H1 (cell line): ENCODE measurements at regions not wholly inside any gene's neighbourhood (a gene's known extent, or its start where the extent isn't known, plus 50 kb on each side); places are given as distances from the start of the nearest gene placed in this dataset.

ENCODE experiments used
- CTCF ChIA-PET: fragments of 300-600 bp; sonication (Branson Sonifier 250); formaldehyde crosslinking; loops from one replicate; lab custom pipeline; 2021; ENCODE audit not compliant: partially characterized antibody; lab: Charles Lee
- POLR2A ChIA-PET: fragments of 300-600 bp; sonication (Branson Sonifier 250); formaldehyde crosslinking; loops from one replicate; lab custom pipeline; 2021; ENCODE audit warnings: inconsistent platforms; ENCODE audit not compliant: partially characterized antibody; lab: Charles Lee
- DNase-seq, 2 experiments: peaks; one replicate each; pipeline versions ENCODE4 v3.0.0 to v3.0.0-alpha.2; 2010 to 2022; ENCODE audit warnings: low spot score in 2 of 2, low read depth in 1 of 2, mixed read lengths in 1 of 2
- FAIRE-seq: peaks from 2 replicates; lab custom pipeline; 2011; peaks lifted over from hg19 to GRCh38; lab: Jason Lieb, UNC
- H2AFZ ChIP-seq: 2 replicates; pipeline ENCODE4 v1.8.1; 2012; ENCODE audit warnings: low read length, inconsistent platforms
- H2AK5ac ChIP-seq: 2 replicates; pipeline ENCODE4 v1.6.1; 2013; ENCODE audit warnings: low read depth, low read length
- H2BK120ac ChIP-seq: replicated peaks from 2 replicates; pipeline ENCODE3; 2013; ENCODE audit warnings: low read depth, low read length, inconsistent platforms
- H2BK12ac ChIP-seq: 2 replicates; pipeline ENCODE4 v1.6.1; 2013; ENCODE audit warnings: low read depth, low read length
- H2BK15ac ChIP-seq: 2 replicates; pipeline ENCODE4 v1.6.1; 2013; ENCODE audit warnings: low read length
- H2BK20ac ChIP-seq: 2 replicates; pipeline ENCODE4 v1.6.1; 2013; ENCODE audit warnings: low read length
- H2BK5ac ChIP-seq: 2 replicates; pipeline ENCODE4 v1.6.1; 2013; ENCODE audit warnings: low read depth, low read length
- H3K14ac ChIP-seq: 2 replicates; pipeline ENCODE4 v1.6.1; 2013; ENCODE audit warnings: inconsistent platforms; ENCODE audit not compliant: insufficient read length
- H3K18ac ChIP-seq: 2 replicates; pipeline ENCODE4 v1.6.1; 2013; ENCODE audit warnings: low read length; ENCODE audit errors: extremely low read depth
- H3K23ac ChIP-seq: 2 replicates; pipeline ENCODE4 v1.6.1; 2013; ENCODE audit warnings: inconsistent platforms; ENCODE audit not compliant: insufficient read length
- H3K23me2 ChIP-seq: 2 replicates; pipeline ENCODE4 v1.6.1; 2013; ENCODE audit warnings: low read depth, low read length
- H3K27ac ChIP-seq: 2 replicates; pipeline ENCODE4 v1.6.1; 2011; ENCODE audit warnings: low read depth, low read length, inconsistent platforms
- H3K27me3 ChIP-seq, 4 experiments: replicated peaks in 1 of 4; 1 replicate in 1 of 4; 2 replicates in 3 of 4; pipeline versions ENCODE4 v1.6.1 to v1.8.1; 2011 to 2013; ENCODE audit warnings: low read length in 3 of 4, mild to moderate bottlenecking in 3 of 4, inconsistent platforms in 2 of 4, mixed read lengths in 2 of 4, moderate library complexity in 1 of 4; ENCODE audit not compliant: control insufficient read depth in 3 of 4, insufficient read depth in 3 of 4; ENCODE audit errors: extremely low read depth in 1 of 4
- H3K36me3 ChIP-seq, 4 experiments: 2 replicates each; pipeline versions ENCODE4 v1.6.1 to v1.8.1; 2011 to 2013; ENCODE audit warnings: mild to moderate bottlenecking in 4 of 4, low read length in 3 of 4, moderate library complexity in 2 of 4, control low read depth in 1 of 4, inconsistent platforms in 1 of 4; ENCODE audit not compliant: insufficient read depth in 4 of 4, control insufficient read depth in 2 of 4
- H3K4ac ChIP-seq: replicated peaks from 2 replicates; pipeline ENCODE3; 2013; ENCODE audit warnings: low read length, low read depth, mixed read lengths, inconsistent platforms; ENCODE audit not compliant: insufficient read length
- H3K4me1 ChIP-seq, 4 experiments: replicated peaks in 1 of 4; 1 replicate in 1 of 4; 2 replicates in 3 of 4; pipeline versions ENCODE4 v1.6.1 to v1.8.1; 2011 to 2013; ENCODE audit warnings: low read length in 3 of 4, inconsistent platforms in 2 of 4, mixed read lengths in 1 of 4; ENCODE audit not compliant: insufficient read depth in 4 of 4, control insufficient read depth in 3 of 4
- H3K4me2 ChIP-seq, 2 experiments: 2 replicates each; pipeline versions ENCODE4 v1.6.1 to v1.8.1; 2011 to 2013; ENCODE audit warnings: low read depth in 2 of 2, low read length in 2 of 2, control low read depth in 1 of 2, inconsistent platforms in 1 of 2, mild to moderate bottlenecking in 1 of 2; ENCODE audit not compliant: insufficient read depth in 1 of 2
- H3K4me3 ChIP-seq, 4 experiments: fragments of 200-600, 300-600 bp in 1 of 4; sonication (generic), shearing (Covaris generic), sonication (Bioruptor Twin) in 1 of 4; 2 replicates each; pipeline versions ENCODE4 v1.5.1 to v1.8.1; 2011 to 2016; ENCODE audit warnings: low read length in 4 of 4, low read depth in 3 of 4, control low read depth in 2 of 4, inconsistent platforms in 2 of 4, mild to moderate bottlenecking in 2 of 4, mixed read lengths in 1 of 4, moderate library complexity in 1 of 4; ENCODE audit not compliant: insufficient read depth in 2 of 4; ENCODE audit errors: extremely low read depth in 1 of 4
- H3K56ac ChIP-seq: replicated peaks from 2 replicates; pipeline ENCODE3; 2013; ENCODE audit warnings: low read depth, mild to moderate bottlenecking, mixed read lengths, low read length, inconsistent platforms; ENCODE audit not compliant: insufficient read length
- H3K79me1 ChIP-seq: 2 replicates; pipeline ENCODE4 v1.6.1; 2013; ENCODE audit warnings: low read depth, low read length, control low read depth
- H3K79me2 ChIP-seq, 2 experiments: 2 replicates each; pipeline versions ENCODE4 v1.6.1 to v1.8.1; 2012 to 2013; ENCODE audit warnings: low read length in 2 of 2, mild to moderate bottlenecking in 2 of 2, inconsistent platforms in 1 of 2; ENCODE audit not compliant: insufficient read depth in 2 of 2, control insufficient read depth in 1 of 2
- H3K9ac ChIP-seq, 4 experiments: replicated peaks in 1 of 4; 1 replicate in 1 of 4; 2 replicates in 3 of 4; pipeline versions ENCODE4 v1.6.1 to v1.8.1; 2011 to 2013; ENCODE audit warnings: low read depth in 3 of 4, low read length in 3 of 4, control low read depth in 2 of 4, mild to moderate bottlenecking in 2 of 4, moderate library complexity in 2 of 4, inconsistent platforms in 1 of 4; ENCODE audit errors: extremely low read depth in 1 of 4
- H3K9me3 ChIP-seq, 2 experiments: 2 replicates each; pipeline versions ENCODE4 v1.6.1 to v1.8.1; 2012 to 2013; ENCODE audit warnings: mild to moderate bottlenecking in 2 of 2, moderate library complexity in 2 of 2, control low read depth in 1 of 2, inconsistent platforms in 1 of 2, low read depth in 1 of 2, low read length in 1 of 2, mixed read lengths in 1 of 2; ENCODE audit not compliant: insufficient read depth in 2 of 2
- H4K20me1 ChIP-seq, 2 experiments: replicated peaks in 1 of 2; 2 replicates each; pipeline versions ENCODE3 to v1.8.1; 2011 to 2013; ENCODE audit warnings: inconsistent platforms in 2 of 2, low read length in 2 of 2, mild to moderate bottlenecking in 1 of 2; ENCODE audit not compliant: insufficient read depth in 2 of 2, control insufficient read depth in 1 of 2
- H4K5ac ChIP-seq: 2 replicates; pipeline ENCODE4 v1.6.1; 2013; ENCODE audit warnings: low read length, low read depth, mixed read lengths, inconsistent platforms; ENCODE audit not compliant: insufficient read length
- H4K8ac ChIP-seq: 2 replicates; pipeline ENCODE4 v1.8.0; 2013; ENCODE audit warnings: mild to moderate bottlenecking, moderate library complexity, low read length, inconsistent platforms; ENCODE audit not compliant: insufficient read depth; ENCODE audit errors: extremely low read depth
- H4K91ac ChIP-seq: replicated peaks from 2 replicates; pipeline ENCODE3; 2013; ENCODE audit warnings: low read length, mixed read lengths, inconsistent platforms; ENCODE audit not compliant: insufficient read length
- BACH1 ChIP-seq: IDR thresholded peaks from 2 replicates; pipeline ENCODE4 v1.6.1; 2012; ENCODE audit warnings: low read length, improper control_type of control experiment
- BRCA1 ChIP-seq: IDR thresholded peaks from 2 replicates; pipeline ENCODE4 v1.6.1; 2012; ENCODE audit warnings: low read depth, low read length, improper control_type of control experiment
- JUN ChIP-seq: IDR thresholded peaks from 2 replicates; pipeline ENCODE4 v1.6.1; 2011; ENCODE audit warnings: low read depth, mild to moderate bottlenecking, improper control_type of control experiment, low read length
- SAP30 ChIP-seq: fragments of 300-600 bp; sonication (generic); IDR thresholded peaks from 2 replicates; pipeline ENCODE4 v1.7.1; 2012; ENCODE audit warnings: low read length, moderate library complexity, mild to moderate bottlenecking, inconsistent platforms; ENCODE audit not compliant: insufficient read depth, insufficient replicate concordance
- TBP ChIP-seq: IDR thresholded peaks from 2 replicates; pipeline ENCODE4 v1.6.1; 2011; ENCODE audit warnings: low read depth, low read length, improper control_type of control experiment
- TEAD4 ChIP-seq: IDR thresholded peaks from 2 replicates; pipeline ENCODE4 v1.6.1; 2012; ENCODE audit warnings: low read depth, low read length, inconsistent platforms, mixed read lengths
- TF ChIP-seq, protein P1 (sequence below): IDR thresholded peaks from 2 replicates; pipeline ENCODE4 v1.6.1; 2011; ENCODE audit warnings: low read length, improper control_type of control experiment

DNA sequence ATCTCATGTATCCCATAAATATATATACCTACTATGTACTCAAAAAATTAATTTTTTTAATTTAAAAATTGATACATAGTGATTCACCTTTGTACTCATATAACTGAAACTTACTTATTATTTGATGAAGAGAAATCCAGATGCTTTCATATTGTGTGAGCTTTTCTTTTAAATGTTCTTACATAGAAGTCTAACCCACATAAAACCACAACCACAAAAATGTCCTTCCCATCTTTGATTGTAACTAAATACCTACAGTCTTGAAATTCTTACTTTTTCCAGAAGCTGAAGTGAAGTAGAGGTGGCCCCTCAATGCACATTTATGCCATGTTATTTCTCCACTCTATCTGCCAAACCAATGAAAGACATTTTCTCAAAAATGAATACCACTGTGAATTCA is 117.9 kb upstream of the COL5A2 start:
- ChIA-PET POLR2A (no interaction called here), CTCF (interaction anchor here (1.1 kb wide), 1 partner anchor 10 kb away, joined by 4 read pairs; no protein-coding TSS in a partner anchor)
- Histone ChIP-seq H2BK120ac (no peak overlapping the region), H3K14ac (no peak overlapping the region), H4K5ac (no peak overlapping the region), H3K27ac (no peak overlapping the region), H3K36me3 (no peaks in the 10 kb centered on the region), H2AFZ (no peak overlapping the region), H3K23me2 (no peaks in the 10 kb centered on the region), H3K4me3 (no peak overlapping the region), H2BK5ac (no peak overlapping the region), H3K27me3 (no peaks in the 10 kb centered on the region), H3K9me3 (no peaks in the 10 kb centered on the region), H3K23ac (no peak overlapping the region), H3K4me1 (no peaks in the 10 kb centered on the region), H3K79me1 (no peaks in the 10 kb centered on the region), H2BK20ac (no peak overlapping the region), H4K8ac (no peak overlapping the region), H3K79me2 (no peaks in the 10 kb centered on the region), H4K91ac (no peak overlapping the region), H3K56ac (no peak overlapping the region), H3K4ac (no peak overlapping the region), H2BK12ac (no peak overlapping the region), H3K9ac (no peak overlapping the region), H3K4me2 (no peak overlapping the region), H2BK15ac (no peak overlapping the region), H3K18ac (no peak overlapping the region), H4K20me1 (no peaks in the 10 kb centered on the region), H2AK5ac (no peak overlapping the region)
- DNase-seq (no peak), FAIRE-seq (no peak)
- TF ChIP-seq TBP: no peak
- no peak for TF ChIP-seq TEAD4
- no peak for TF ChIP-seq BRCA1
- TF ChIP-seq SAP30: no peak
- no peak for TF ChIP-seq BACH1
- no peak for TF ChIP-seq JUN
- TF ChIP-seq, protein P1, sequence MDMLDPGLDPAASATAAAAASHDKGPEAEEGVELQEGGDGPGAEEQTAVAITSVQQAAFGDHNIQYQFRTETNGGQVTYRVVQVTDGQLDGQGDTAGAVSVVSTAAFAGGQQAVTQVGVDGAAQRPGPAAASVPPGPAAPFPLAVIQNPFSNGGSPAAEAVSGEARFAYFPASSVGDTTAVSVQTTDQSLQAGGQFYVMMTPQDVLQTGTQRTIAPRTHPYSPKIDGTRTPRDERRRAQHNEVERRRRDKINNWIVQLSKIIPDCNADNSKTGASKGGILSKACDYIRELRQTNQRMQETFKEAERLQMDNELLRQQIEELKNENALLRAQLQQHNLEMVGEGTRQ: no peak
